ENCODE measurements at regions not wholly inside any gene's neighbourhood (a gene's known extent, or its start where the extent isn't known, plus 50 kb on each side); places are given as distances from the start of the nearest gene placed in this dataset.

DNA sequence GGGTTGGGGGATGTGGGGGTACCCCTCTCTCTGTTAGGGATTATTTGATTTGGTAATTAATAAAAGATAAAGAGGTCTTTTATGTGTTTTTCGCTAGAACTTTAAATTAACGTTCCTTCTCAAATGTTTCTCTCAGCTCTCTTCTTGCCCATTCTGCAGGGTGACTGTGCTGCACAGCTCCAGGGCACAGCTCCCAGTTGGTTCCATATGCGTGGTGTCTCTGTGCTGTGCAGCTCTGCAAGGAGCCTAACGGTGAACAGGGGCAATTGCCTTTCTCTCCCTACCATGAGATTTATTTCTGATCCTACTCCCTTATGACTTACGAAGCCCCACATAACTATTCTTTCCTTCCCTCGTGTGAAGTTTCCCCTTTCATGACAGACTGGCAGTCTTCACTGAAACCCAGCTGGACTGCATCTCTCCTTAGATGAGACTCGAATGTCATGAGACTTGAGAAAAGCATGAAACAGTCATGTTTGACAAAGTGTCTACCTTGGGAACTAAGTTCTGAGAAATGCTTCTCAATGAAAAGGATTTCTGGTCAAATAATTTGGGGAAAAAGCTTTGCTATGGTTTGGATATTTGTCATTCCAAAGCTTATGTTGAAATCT is 50.2 kb upstream of the SPRY1 start:
- DNase-seq (ENCODE audit: low spot score) = no peak
- Histone ChIP-seq H3K27me3 (replicated peaks; ENCODE audit: insufficient read depth, low read depth, low read length, poor library complexity) (no peaks in the 10 kb centered on the region), H3K9me3 (ENCODE audit: low read depth, low read length, poor library complexity, severe bottlenecking) (no peaks in the 10 kb centered on the region), H3K27ac (ENCODE audit: low read depth, low read length, poor library complexity, severe bottlenecking) (no peak overlapping the region), H3K4me3 (ENCODE audit: low read depth, low read length, poor library complexity, severe bottlenecking) (no peak overlapping the region), H3K36me3 (ENCODE audit: insufficient read depth, low read length, poor library complexity, severe bottlenecking) (no peaks in the 10 kb centered on the region), H3K4me1 (ENCODE audit: insufficient read depth, low read length, poor library complexity, severe bottlenecking) (no peaks in the 10 kb centered on the region)
- CTCF ChIA-PET = no interaction called here
- POLR2A ChIA-PET (ENCODE audit: low non-redundant PET) = no interaction called here
- intact Hi-C loops (cut with micrococcal nuclease; ENCODE audit: unreplicated experiment) = no loop called here
- no TSS peak for BruUV-seq (replicated peaks)
- no peak for TF ChIP-seq EZH2 (IDR thresholded peaks at IDR 0.05; ENCODE audit: borderline replicate concordance, low read depth, low read length, poor library complexity, severe bottlenecking)
- TF ChIP-seq, protein P1, sequence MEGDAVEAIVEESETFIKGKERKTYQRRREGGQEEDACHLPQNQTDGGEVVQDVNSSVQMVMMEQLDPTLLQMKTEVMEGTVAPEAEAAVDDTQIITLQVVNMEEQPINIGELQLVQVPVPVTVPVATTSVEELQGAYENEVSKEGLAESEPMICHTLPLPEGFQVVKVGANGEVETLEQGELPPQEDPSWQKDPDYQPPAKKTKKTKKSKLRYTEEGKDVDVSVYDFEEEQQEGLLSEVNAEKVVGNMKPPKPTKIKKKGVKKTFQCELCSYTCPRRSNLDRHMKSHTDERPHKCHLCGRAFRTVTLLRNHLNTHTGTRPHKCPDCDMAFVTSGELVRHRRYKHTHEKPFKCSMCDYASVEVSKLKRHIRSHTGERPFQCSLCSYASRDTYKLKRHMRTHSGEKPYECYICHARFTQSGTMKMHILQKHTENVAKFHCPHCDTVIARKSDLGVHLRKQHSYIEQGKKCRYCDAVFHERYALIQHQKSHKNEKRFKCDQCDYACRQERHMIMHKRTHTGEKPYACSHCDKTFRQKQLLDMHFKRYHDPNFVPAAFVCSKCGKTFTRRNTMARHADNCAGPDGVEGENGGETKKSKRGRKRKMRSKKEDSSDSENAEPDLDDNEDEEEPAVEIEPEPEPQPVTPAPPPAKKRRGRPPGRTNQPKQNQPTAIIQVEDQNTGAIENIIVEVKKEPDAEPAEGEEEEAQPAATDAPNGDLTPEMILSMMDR (conservative IDR thresholded peaks at IDR 0.05; ENCODE audit: low read depth, low read length) = no peak

All from A673 (cell line).